OCI-LY7 (cell line): ENCODE measurements at regions not wholly inside any gene's neighbourhood (a gene's known extent, or its start where the extent isn't known, plus 50 kb on each side); places are given as distances from the start of the nearest gene placed in this dataset.

Experiments used
- BruUV-seq: library from RNA; stranded (reverse); fragments of 400-500 nt; replicated peaks from 2 replicates; lab custom pipeline; 2021; lab: Mats Ljungman, UMichigan
- CTCF ChIA-PET: fragments of 300-600 bp; sonication (Branson Sonifier 250); formaldehyde crosslinking; loops from one replicate; lab custom pipeline; 2022; ENCODE audit warnings: antibody characterized with exemption; ENCODE audit not compliant: unreplicated experiment; lab: Charles Lee
- POLR2A ChIA-PET: fragments of 300-600 bp; sonication (Branson Sonifier 250); formaldehyde crosslinking; loops from one replicate; lab custom pipeline; 2022; ENCODE audit warnings: antibody characterized with exemption; lab: Charles Lee
- DNase-seq: peaks from one replicate; pipeline ENCODE4 v3.0.0-alpha.2; 2015; ENCODE audit warnings: low spot score
- H2AFZ ChIP-seq: fragments of 200-600 bp; sonication (generic), shearing (Covaris generic); 2 replicates; pipeline ENCODE4 v1.6.1; 2014; ENCODE audit warnings: mild to moderate bottlenecking, antibody characterized with exemption, low read length, moderate library complexity
- H3K27ac ChIP-seq: fragments of 200-600 bp; sonication (generic); 2 replicates; pipeline ENCODE4 v1.5.1; 2014; ENCODE audit warnings: mixed run types, low read depth, mild to moderate bottlenecking, moderate library complexity, low read length, inconsistent platforms; ENCODE audit not compliant: poor library complexity, severe bottlenecking
- H3K36me3 ChIP-seq: fragments of 200-600 bp; sonication (generic); 2 replicates; pipeline ENCODE4 v1.6.1; 2014; ENCODE audit warnings: mild to moderate bottlenecking, antibody characterized with exemption, low read length, moderate library complexity, mixed read lengths; ENCODE audit not compliant: insufficient read depth
- H3K4me1 ChIP-seq: fragments of 200-600 bp; sonication (generic); 2 replicates; pipeline ENCODE4 v1.5.1; 2014; ENCODE audit warnings: mild to moderate bottlenecking, low read length; ENCODE audit not compliant: insufficient read depth, poor library complexity, severe bottlenecking
- H3K4me2 ChIP-seq: fragments of 200-600 bp; sonication (generic); 2 replicates; pipeline ENCODE4 v1.6.1; 2014; ENCODE audit warnings: mild to moderate bottlenecking, low read length
- H3K4me3 ChIP-seq: fragments of 200-600 bp; sonication (generic); 2 replicates; pipeline ENCODE4 v1.5.1; 2014; ENCODE audit warnings: mild to moderate bottlenecking, low read depth, low read length; ENCODE audit not compliant: poor library complexity, severe bottlenecking
- H3K79me2 ChIP-seq: fragments of 200-600 bp; sonication (generic); 2 replicates; pipeline ENCODE4 v1.6.1; 2016; ENCODE audit warnings: low read depth, mild to moderate bottlenecking, low read length, moderate library complexity, mixed read lengths; ENCODE audit not compliant: insufficient read depth
- H3K9me2 ChIP-seq: fragments of 200-600 bp; sonication (generic); 2 replicates; pipeline ENCODE4 v1.6.1; 2016; ENCODE audit warnings: mild to moderate bottlenecking, low read length, mixed read lengths; ENCODE audit not compliant: insufficient read depth
- H3K9me3 ChIP-seq: fragments of 200-600 bp; sonication (generic); 2 replicates; pipeline ENCODE4 v1.6.1; 2014; ENCODE audit warnings: mild to moderate bottlenecking, mixed run types, low read length, mixed read lengths
- H4K20me1 ChIP-seq: fragments of 200-600 bp; sonication (generic); 2 replicates; pipeline ENCODE4 v1.6.1; 2014; ENCODE audit warnings: mild to moderate bottlenecking, antibody characterized with exemption, low read length, moderate library complexity, mixed read lengths; ENCODE audit not compliant: insufficient read depth
- CTCF ChIP-seq: fragments of 200-600 bp; sonication (generic); conservative IDR thresholded peaks from 2 replicates; pipeline ENCODE4 v1.5.1; 2014; ENCODE audit warnings: mild to moderate bottlenecking, antibody characterized with exemption, low read length, moderate library complexity, mixed read lengths
- EZH2phosphoT487 ChIP-seq: fragments of 200-600 bp; sonication (generic); IDR thresholded peaks from 2 replicates; pipeline ENCODE4 v1.6.1; 2018; ENCODE audit warnings: low read depth, borderline replicate concordance, mild to moderate bottlenecking, mixed run types, antibody characterized with exemption, low read length, moderate library complexity, mixed read lengths
- intact Hi-C: fragments of 100-400 bp; cut with micrococcal nuclease; formaldehyde crosslinking; loops from one replicate; pipeline ENCODE4 v1.10.0; 2022; ENCODE audit not compliant: unreplicated experiment

- no TSS peak for BruUV-seq
- Histone ChIP-seq H2AFZ (no peak overlapping the region), H3K79me2 (no peaks in the 10 kb centered on the region), H3K4me1 (no peaks in the 10 kb centered on the region), H4K20me1 (no peaks in the 10 kb centered on the region), H3K36me3 (no peaks in the 10 kb centered on the region), H3K27ac (no peak overlapping the region), H3K9me2 (no peaks in the 10 kb centered on the region), H3K9me3 (no peaks in the 10 kb centered on the region), H3K4me2 (no peak overlapping the region), H3K4me3 (no peak overlapping the region)
- TF ChIP-seq EZH2phosphoT487 (no peak), CTCF (no peak)
- no peak for DNase-seq
- ChIA-PET POLR2A (no interaction called here), CTCF (no interaction called here)
- intact Hi-C loops: no loop called here
These were observed 598.2 kb upstream of the NXPH2 start for GRCh38 chr2:139378373-139378772.

GRCh38 chr2:139374296-139374850, 594.2 kb upstream of the NXPH2 start:
- Histone ChIP-seq H3K79me2 (no peaks in the 10 kb centered on the region), H3K9me3 (no peaks in the 10 kb centered on the region), H3K4me1 (no peaks in the 10 kb centered on the region), H3K4me3 (no peak overlapping the region), H4K20me1 (no peaks in the 10 kb centered on the region), H3K36me3 (no peaks in the 10 kb centered on the region), H3K9me2 (no peaks in the 10 kb centered on the region), H2AFZ (no peak overlapping the region), H3K4me2 (no peak overlapping the region), H3K27ac (no peak overlapping the region)
- BruUV-seq: no TSS peak
- TF ChIP-seq CTCF (no peak), EZH2phosphoT487 (no peak)
- no peak for DNase-seq
- CTCF ChIA-PET: no interaction called here
- POLR2A ChIA-PET: no interaction called here
- intact Hi-C loops: no loop called here
